ENCODE measurements at regions not wholly inside any gene's neighbourhood (a gene's known extent, or its start where the extent isn't known, plus 50 kb on each side); places are given as distances from the start of the nearest gene placed in this dataset.
"Not testable (repeated sequence)": the region's sequence is repeated elsewhere in the genome, so short reads cannot be mapped to it uniquely, and the experiment has no call there.

DNA sequence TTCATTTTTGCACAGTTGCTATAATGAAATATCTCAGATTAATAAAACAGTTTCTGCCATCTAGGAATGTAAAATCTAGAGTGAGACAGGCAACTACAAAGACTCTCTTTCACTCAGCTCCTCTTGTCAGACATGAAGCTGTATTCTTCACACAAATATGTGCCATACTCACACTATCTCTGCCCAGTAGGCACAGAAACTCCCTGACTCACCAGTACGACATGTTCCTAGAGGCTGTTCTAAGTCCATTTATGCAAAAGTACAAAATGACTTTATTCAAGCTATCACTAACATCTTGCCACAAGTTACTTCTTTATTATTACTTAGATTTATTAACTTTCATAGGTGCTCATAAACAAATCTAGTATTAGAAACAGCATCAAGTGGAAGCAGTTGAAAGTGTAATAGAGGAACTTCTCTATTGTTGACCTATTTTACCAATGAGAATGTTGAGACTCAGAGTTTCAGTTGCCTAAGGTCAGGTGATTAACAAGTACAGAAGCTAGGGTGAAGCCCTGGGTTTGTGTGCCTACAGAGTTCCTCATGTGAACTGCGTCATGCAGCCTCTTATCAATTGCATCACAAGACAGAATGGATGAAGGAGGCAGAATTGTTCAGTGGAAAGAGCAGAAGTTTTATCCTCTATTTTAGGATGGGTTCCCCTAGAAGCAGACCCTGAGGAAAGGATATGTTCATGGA is 98.9 kb downstream of the RGS2 start:
- TF ChIP-seq, protein P1, sequence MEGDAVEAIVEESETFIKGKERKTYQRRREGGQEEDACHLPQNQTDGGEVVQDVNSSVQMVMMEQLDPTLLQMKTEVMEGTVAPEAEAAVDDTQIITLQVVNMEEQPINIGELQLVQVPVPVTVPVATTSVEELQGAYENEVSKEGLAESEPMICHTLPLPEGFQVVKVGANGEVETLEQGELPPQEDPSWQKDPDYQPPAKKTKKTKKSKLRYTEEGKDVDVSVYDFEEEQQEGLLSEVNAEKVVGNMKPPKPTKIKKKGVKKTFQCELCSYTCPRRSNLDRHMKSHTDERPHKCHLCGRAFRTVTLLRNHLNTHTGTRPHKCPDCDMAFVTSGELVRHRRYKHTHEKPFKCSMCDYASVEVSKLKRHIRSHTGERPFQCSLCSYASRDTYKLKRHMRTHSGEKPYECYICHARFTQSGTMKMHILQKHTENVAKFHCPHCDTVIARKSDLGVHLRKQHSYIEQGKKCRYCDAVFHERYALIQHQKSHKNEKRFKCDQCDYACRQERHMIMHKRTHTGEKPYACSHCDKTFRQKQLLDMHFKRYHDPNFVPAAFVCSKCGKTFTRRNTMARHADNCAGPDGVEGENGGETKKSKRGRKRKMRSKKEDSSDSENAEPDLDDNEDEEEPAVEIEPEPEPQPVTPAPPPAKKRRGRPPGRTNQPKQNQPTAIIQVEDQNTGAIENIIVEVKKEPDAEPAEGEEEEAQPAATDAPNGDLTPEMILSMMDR (IDR thresholded peaks at IDR 0.05) = no peak
- no peak for TF ChIP-seq POLR2A (IDR thresholded peaks at IDR 0.05)
- Histone ChIP-seq H3K27me3 (no peaks in the 10 kb centered on the region), H3K4me1 (no peaks in the 10 kb centered on the region), H3K9me3 (no peaks in the 10 kb centered on the region), H3K4me3 (no peak overlapping the region), H3K36me3 (ENCODE audit: low read depth, missing control alignments) (no peaks in the 10 kb centered on the region), H3K27ac (no peak overlapping the region)
- DNase-seq = no peak
- 64 to 79% methylated on average over 2 of the region's 2 CpGs for WGBS, 2 donors
- intact Hi-C loops (cut with DNase I; ENCODE audit: low total_unique reads) = no loop called here

DNA sequence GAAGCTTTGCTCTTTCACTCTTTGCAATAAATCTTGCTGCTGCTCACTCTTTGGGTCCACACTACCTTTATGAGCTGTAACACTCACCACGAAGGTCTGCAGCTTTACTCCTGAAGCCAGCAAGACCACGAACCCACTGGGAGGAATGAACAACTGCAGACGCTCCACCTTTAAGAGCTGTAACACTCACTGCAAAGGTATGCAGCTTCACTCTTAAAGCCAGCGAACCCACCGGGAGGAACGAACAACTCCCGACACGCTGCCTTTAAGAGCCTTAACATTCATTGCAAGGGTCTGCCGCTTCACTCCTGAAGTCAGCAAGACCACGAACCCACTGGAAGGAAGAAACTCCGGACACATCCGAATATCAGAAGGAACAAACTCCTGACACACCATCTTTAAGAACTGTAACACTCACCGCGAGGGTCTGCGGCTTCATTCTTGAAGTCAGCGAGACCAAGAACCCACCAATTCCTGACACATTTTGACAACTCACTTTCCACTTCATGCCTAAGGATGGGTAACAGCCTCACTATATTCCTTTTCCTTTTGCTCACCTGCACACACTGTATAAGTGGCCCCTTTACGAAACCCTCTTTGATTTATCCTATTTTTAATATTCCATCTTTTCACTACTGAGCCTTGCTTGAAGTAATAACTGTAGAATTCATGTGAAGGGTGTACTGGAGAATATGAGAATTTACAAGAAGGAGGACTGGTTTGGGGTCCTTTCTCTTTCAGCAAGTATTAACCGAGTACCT is 103.2 kb downstream of the RGS2 start:
- DNase-seq; H3K27ac ChIP-seq; H3K36me3 ChIP-seq (ENCODE audit: low read depth, missing control alignments); H3K27me3 ChIP-seq; H3K9me3 ChIP-seq; intact Hi-C loops (cut with DNase I; ENCODE audit: low total_unique reads); H3K4me3 ChIP-seq; H3K4me1 ChIP-seq: not testable (repeated sequence)
- WGBS, 2 donors = 89 to 96% methylated on average over 18 of the region's 18 CpGs

DNA sequence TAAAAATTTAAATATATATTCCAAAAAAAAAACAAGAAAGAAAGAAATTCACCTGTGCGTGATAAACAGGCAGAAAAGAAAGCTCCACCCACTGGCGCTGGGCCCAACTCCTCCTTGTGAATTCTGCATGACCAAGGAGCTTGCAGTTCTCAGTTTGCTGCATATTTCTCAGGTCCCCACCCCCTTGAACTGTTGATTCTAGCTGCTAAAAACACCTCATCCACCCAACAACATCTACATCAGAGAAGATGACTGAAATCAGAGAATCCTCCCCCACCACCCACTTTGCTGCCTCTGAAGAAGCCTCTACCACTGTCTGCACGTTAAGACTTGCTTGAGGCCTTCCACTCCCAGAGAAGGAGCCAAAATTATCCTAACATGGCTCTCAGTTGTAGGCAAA is 104.8 kb downstream of the RGS2 start:
- 65 to 75% methylated on average over 3 of the region's 3 CpGs for WGBS, 2 donors
- Histone ChIP-seq H3K36me3 (ENCODE audit: low read depth, missing control alignments) (no peaks in the 10 kb centered on the region), H3K27ac (no peak overlapping the region), H3K9me3 (no peaks in the 10 kb centered on the region), H3K4me1 (no peaks in the 10 kb centered on the region), H3K4me3 (no peak overlapping the region), H3K27me3 (no peaks in the 10 kb centered on the region)
- intact Hi-C loops (cut with DNase I; ENCODE audit: low total_unique reads) = no loop called here
- DNase-seq = peak; percentile 40
- no peak for TF ChIP-seq POLR2A (IDR thresholded peaks at IDR 0.05)
- TF ChIP-seq, protein P1 (IDR thresholded peaks at IDR 0.05) = no peak

DNA sequence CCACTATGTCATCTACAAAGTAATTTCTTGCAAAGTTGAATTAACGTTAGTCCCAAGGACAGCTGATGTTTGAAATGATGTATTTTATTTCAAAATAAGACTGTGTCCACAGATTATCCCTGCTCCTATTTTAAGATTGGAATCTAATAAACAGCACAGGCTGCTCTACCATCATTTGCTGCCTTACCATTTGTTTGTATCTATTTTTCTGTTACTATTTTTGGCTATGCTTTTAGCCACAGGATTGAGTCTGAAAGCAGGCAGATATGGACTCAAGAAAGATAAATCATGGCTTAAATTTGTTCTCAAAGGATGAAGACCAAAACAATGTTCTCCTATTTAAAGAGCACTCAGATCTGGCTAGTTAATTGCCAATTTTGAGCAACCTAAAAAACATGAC is 105.3 kb downstream of the RGS2 start:
- DNase-seq = no peak
- no peak overlapping the region for H3K4me3 ChIP-seq
- no peaks in the 10 kb centered on the region for H3K36me3 ChIP-seq (ENCODE audit: low read depth, missing control alignments)
- H3K9me3 ChIP-seq = no peaks in the 10 kb centered on the region
- H3K27ac ChIP-seq = no peak overlapping the region
- 43 to 53% methylated on average over 1 of the region's 1 CpG for WGBS, 2 donors
- TF ChIP-seq, protein P1 (IDR thresholded peaks at IDR 0.05) = no peak
- no peak for TF ChIP-seq POLR2A (IDR thresholded peaks at IDR 0.05)
- intact Hi-C loops (cut with DNase I; ENCODE audit: low total_unique reads) = no loop called here
- H3K27me3 ChIP-seq = no peaks in the 10 kb centered on the region
- no peaks in the 10 kb centered on the region for H3K4me1 ChIP-seq

DNA sequence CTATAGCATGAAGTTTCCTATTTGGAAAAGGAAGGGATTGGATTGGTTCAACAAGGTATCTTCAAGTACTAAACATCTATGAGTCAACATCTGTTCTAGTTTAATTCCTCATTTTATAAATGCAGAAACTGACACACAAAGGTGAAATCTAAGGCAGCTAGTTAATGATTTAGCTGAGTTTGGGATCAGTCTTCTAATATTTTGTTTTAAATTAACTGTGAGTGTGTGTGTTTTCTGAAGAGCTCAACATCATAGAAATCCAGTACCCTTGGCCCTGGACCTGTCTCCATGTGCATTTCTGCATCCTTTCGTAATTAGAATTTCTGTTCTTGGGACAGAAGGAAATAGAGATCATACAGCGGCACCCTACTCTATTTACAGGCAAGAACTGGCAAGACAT is 105.9 kb downstream of the RGS2 start:
- H3K27ac ChIP-seq = no peak overlapping the region
- TF ChIP-seq POLR2A (IDR thresholded peaks at IDR 0.05) = no peak
- TF ChIP-seq, protein P1 (IDR thresholded peaks at IDR 0.05) = no peak
- intact Hi-C loops (cut with DNase I; ENCODE audit: low total_unique reads) = no loop called here
- H3K27me3 ChIP-seq = no peaks in the 10 kb centered on the region
- DNase-seq = no peak
- no peak overlapping the region for H3K4me3 ChIP-seq
- 72 to 95% methylated on average over 2 of the region's 2 CpGs for WGBS, 2 donors
- no peaks in the 10 kb centered on the region for H3K9me3 ChIP-seq
- H3K4me1 ChIP-seq = no peaks in the 10 kb centered on the region
- H3K36me3 ChIP-seq (ENCODE audit: low read depth, missing control alignments) = no peaks in the 10 kb centered on the region
